OCI-LY7 (cell line): ENCODE measurements at regions not wholly inside any gene's neighbourhood (a gene's known extent, or its start where the extent isn't known, plus 50 kb on each side); places are given as distances from the start of the nearest gene placed in this dataset.

ENCODE experiments used
- EZH2phosphoT487 ChIP-seq: fragments of 200-600 bp; sonication (generic); IDR thresholded peaks from 2 replicates; pipeline ENCODE4 v1.6.1; 2018; ENCODE audit warnings: low read depth, borderline replicate concordance, mild to moderate bottlenecking, mixed run types, antibody characterized with exemption, low read length, moderate library complexity, mixed read lengths
- TF ChIP-seq, protein P1 (sequence below): fragments of 200-600 bp; sonication (generic); conservative IDR thresholded peaks from 2 replicates; pipeline ENCODE4 v1.5.1; 2014; ENCODE audit warnings: mild to moderate bottlenecking, antibody characterized with exemption, low read length, moderate library complexity, mixed read lengths

GRCh38 chr1:59138402-59138801 lies 158.5 kb upstream of the FGGY start:
- TF ChIP-seq, protein P1, sequence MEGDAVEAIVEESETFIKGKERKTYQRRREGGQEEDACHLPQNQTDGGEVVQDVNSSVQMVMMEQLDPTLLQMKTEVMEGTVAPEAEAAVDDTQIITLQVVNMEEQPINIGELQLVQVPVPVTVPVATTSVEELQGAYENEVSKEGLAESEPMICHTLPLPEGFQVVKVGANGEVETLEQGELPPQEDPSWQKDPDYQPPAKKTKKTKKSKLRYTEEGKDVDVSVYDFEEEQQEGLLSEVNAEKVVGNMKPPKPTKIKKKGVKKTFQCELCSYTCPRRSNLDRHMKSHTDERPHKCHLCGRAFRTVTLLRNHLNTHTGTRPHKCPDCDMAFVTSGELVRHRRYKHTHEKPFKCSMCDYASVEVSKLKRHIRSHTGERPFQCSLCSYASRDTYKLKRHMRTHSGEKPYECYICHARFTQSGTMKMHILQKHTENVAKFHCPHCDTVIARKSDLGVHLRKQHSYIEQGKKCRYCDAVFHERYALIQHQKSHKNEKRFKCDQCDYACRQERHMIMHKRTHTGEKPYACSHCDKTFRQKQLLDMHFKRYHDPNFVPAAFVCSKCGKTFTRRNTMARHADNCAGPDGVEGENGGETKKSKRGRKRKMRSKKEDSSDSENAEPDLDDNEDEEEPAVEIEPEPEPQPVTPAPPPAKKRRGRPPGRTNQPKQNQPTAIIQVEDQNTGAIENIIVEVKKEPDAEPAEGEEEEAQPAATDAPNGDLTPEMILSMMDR, result no peak
- TF ChIP-seq EZH2phosphoT487, result no peak
